Femur (tissue), 1 donor: ENCODE measurements at regions not wholly inside any gene's neighbourhood (a gene's known extent, or its start where the extent isn't known, plus 50 kb on each side); places are given as distances from the start of the nearest gene placed in this dataset.
"Not testable (repeated sequence)": the region's sequence is repeated elsewhere in the genome, so short reads cannot be mapped to it uniquely, and the experiment has no call there.

Source experiments
- DNase-seq: peaks from one replicate; pipeline ENCODE4 v3.0.0-alpha.2; 2017

GRCh38 chr9:62837254-62837911 is 1647.5 kb downstream of the SPATA31A7 start:
- peak; percentile 37 for DNase-seq

- DNase-seq = peak; percentile 88
Observed at GRCh38 chr9:62838024-62838718, 1648.3 kb downstream of the SPATA31A7 start.

DNA sequence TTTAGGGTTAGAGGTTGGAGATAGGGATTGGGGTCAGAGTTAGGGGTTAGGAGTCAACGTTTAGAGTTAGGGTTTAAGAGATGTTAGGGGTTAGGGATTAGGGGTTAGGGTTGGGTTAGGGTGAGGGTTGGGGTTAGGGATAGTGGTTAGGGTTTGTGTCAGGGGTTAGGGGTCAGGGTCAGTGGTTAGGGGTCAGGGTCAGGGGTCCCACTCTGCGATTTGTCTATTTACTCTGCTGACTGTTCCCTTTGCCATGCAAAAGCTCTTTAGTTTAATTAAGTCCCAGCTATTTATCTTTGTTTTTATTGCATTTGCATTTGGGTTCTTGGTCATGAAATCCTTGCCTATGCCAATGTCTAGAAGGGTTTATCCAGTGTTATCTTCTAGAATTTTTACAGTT is 1649.3 kb downstream of the SPATA31A7 start:
- not testable (repeated sequence) for DNase-seq

- not testable (repeated sequence) for DNase-seq
Observed at GRCh38 chr9:62843145-62843544, 1653.3 kb downstream of the SPATA31A7 start.

DNA sequence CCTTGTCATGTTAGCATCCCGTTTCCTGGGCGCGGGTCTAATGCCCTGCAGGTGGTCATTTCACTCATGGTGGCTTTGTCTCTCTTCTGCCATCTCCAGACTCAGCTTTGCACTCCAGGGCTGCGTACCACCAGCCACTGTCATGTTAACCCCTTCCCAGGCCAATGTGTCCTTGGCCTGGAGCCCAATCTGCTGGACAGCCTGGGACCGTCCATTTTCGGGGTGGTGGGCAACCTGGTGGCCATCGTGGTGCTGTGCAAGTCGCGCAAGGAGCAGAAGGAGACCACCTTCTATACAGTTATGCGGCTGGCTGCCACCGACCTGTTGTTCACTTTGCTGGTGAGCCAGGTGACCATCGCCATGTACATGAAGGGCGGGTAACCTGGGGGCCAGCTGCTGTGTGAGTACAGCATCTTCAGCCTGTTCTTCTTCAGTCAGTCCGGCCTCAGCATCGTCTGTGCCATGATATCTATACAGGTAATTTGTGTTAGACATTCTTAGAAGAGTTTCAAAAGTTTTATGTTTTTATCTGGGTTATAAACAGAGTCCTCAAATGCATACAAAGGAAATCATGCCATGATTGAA is 1654.0 kb downstream of the SPATA31A7 start:
- DNase-seq = not testable (repeated sequence)

GRCh38 chr9:62844681-62845185 is 1654.9 kb downstream of the SPATA31A7 start:
- not testable (repeated sequence) for DNase-seq

- not testable (repeated sequence) for DNase-seq
Observed at GRCh38 chr9:62848258-62848657, 1658.4 kb downstream of the SPATA31A7 start.

DNA sequence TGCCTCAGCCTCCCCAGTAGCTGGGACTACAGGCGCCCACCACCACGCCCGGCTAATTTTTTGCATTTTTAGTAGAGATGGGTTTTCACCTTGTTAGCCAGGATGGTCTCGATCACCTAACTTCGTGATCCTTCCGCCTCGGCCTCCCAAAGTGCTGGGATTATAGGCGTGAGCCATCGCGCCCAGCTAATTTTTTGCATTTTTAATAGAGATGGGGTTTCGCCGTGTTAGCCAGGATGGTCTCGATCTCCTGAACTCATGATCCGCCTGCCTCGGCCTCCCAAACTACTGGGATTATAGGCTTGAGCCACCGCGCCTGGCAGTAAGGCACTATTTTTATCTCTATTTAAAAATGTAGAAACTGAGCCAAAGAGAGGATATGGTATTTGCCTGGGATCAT is 1660.2 kb downstream of the SPATA31A7 start:
- not testable (repeated sequence) for DNase-seq

DNA sequence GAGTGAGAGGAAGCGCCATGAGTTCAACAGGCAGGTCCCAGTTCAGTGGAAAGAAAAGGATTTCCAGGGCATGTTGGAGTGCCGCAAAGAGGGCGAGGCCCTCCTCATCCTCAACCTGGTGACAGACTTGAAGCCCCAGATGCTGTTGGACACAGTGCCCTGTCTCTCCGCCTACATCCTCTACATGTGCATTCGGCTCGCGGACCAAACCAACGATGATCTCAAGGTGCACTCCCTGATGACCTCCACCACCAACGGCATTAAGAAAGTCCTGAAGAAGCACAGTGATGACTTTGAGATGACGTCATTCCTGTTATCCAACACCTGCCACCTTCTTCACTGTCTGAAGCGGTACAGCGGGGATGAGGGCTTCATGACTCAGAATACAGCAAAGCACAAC is 1667.4 kb downstream of the SPATA31A7 start:
- DNase-seq = not testable (repeated sequence)

DNA sequence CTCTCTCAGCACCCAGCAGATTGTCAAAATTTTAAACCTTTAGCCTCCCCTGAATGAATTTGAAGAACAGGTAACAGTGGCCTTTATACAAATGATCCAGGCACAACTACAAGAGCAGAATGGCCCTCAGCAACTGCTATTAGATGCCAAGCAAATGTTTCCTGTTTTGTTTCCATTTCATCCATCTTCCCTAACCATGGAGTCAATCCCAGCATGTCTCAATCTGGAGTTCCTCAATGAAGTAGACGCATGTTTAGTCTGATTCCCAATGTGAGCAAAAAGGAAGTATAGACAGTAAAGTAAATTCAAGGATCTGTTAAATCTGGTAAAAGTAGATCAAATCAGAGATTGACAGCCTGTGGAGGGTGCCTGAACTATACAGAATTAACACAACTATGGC is 1668.4 kb downstream of the SPATA31A7 start:
- not testable (repeated sequence) for DNase-seq

- DNase-seq = not testable (repeated sequence)
Observed at GRCh38 chr9:62860939-62861860, 1671.4 kb downstream of the SPATA31A7 start.

DNA sequence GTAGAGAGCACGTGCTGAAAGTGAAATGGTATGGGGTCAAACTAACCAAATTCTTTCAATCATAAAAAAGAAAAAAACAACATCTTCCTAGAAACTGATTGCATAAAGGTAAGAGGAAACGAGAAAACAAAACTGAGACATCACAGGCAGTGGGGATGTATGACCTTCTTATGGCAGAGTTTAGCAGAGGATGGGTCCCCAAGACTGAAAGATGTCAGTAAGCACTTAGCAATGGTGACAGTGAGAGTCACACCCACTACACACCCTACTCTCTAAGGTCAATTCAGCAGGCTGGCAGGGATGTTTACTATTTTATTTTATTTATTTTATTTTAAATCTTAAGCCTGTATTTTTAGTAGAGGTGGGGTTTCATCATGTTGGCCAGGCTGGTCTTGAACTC is 1672.3 kb downstream of the SPATA31A7 start:
- not testable (repeated sequence) for DNase-seq

DNA sequence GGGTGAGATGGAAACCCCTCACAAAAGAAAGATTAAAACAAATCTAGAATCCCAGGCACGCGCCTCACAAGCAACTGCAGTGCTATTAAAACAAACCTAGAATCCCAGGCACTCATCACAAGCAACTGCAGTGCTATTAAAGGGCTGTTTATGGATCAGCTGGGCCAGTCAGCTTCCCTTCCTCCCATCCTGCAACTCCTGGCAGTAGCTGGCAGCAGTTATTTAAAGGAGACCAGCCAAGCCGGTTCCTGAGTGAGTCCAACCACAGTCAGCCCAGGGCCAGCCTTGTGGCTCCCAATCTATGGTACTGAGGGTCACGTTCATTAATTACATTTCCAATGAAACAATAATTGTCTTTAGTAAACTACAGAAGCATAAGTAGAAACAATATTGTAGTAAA is 1673.5 kb downstream of the SPATA31A7 start:
- peak; percentile 57 for DNase-seq

GRCh38 chr9:62863867-62864266 is 1674.0 kb downstream of the SPATA31A7 start:
- not testable (repeated sequence) for DNase-seq

DNA sequence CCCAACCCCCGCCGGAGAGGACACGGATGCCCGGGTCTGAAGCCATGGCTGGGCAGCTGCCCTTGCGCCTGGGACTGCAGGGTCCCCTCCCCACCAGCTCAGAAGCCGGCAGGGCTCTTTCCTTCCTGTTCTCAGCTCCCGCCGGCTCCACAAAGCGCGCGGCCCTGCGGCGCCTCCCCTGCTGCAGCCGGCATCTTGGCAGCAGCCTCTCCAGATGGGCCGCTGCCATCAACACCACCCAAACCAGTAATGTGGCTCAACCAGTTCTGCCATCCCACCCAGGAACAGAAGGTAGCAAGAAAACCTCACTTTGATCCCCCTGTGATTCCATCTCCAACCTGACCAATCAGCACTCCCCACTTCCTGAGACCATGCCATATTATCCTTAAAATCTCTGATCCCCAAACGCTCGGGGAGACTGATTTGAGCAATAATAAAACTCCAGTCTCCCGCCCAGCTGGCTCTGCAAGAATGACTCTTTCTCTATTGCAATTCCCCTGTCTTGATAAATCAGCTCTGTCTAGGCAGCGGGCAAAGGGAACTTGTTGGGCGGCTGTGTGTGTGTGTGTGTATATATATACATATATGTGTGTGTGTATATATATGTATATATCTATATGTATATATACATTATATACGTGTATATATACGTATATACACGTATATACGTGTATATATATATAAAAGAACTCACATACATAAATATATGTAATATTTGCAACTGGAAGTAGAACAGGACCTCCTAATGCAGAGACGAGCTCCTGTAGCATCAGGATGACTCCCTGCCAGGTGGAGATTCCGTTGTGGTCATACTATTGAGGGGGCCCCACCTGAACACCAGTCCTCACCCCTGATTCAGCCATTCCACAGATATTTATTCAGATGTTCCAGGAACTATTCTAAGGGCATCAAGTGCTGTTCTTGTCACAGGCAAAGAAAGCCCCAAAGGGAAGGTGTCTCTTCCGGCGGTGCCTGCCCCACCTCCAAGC is 1674.9 kb downstream of the SPATA31A7 start:
- peak; percentile 67 for DNase-seq

DNA sequence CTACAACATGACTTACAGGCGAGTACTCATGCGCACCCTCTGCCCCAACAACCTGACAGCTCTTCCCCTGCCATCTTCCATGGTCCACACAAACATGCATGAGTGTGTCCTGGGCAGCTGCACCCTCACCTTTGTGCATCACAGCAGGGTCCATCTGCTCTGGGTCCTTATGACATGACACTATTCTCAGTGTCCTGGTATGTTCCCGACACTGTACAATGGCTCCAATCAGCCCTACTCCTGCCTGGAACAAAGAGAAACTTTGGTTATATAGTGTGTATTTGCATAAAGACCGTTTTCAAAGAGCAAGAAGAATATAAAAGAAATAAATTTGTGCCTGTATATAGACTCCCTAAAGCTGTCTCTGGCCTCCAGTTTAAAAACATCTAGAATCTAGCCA is 1679.2 kb downstream of the SPATA31A7 start:
- DNase-seq = not testable (repeated sequence)

GRCh38 chr9:62871765-62872164 is 1681.9 kb downstream of the SPATA31A7 start:
- not testable (repeated sequence) for DNase-seq

DNA sequence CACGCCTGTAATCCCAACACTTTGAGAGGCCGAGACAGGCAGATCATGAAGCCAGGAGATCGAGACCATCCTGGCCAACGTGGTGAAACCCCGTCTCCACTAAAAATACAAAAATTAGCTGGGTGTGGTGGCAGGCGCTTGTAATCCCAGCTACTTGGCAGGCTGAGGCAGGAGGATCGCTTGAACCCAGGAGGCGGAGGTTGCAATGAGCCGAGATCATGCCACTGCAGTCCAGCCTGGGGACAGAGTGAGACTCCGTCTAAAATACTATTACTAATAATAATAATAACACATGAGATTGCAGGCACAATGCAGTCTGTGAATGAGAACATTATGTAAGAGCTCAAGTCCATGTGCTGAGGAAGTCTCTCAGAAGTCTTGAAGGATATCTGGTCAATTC is 1684.4 kb downstream of the SPATA31A7 start:
- DNase-seq = not testable (repeated sequence)

GRCh38 chr9:62874745-62875599 is 1685.1 kb downstream of the SPATA31A7 start:
- DNase-seq = not testable (repeated sequence)

GRCh38 chr9:62877552-62877951 is 1687.7 kb downstream of the SPATA31A7 start:
- DNase-seq = not testable (repeated sequence)
